ENCODE measurements at regions not wholly inside any gene's neighbourhood (a gene's known extent, or its start where the extent isn't known, plus 50 kb on each side); places are given as distances from the start of the nearest gene placed in this dataset.

- H3K27ac Mint-ChIP-seq, result no peak overlapping the region
- no peaks in the 10 kb centered on the region for H4K20me1 ChIP-seq (ENCODE audit: insufficient read depth, low read length)
- no CpG with 5 or more reads among the region's 1 CpG for WGBS (ENCODE audit: insufficient coverage)
- H3K36me3 ChIP-seq (replicated peaks in 1 of 2; ENCODE audit: control insufficient read depth in 1 of 2, insufficient read depth in 2 of 2, low read length in 2 of 2), result no peaks in the 10 kb centered on the region
- H2AFZ ChIP-seq (ENCODE audit: insufficient read depth, low read depth, low read length, poor library complexity, severe bottlenecking), result no peak overlapping the region
- H3K36me3 Mint-ChIP-seq, result no peaks in the 10 kb centered on the region
- no peaks in the 10 kb centered on the region for H3K4me1 ChIP-seq (ENCODE audit: control insufficient read depth in 1 of 2, insufficient read depth in 2 of 2, low read length in 2 of 2)
- H3K27me3 ChIP-seq (ENCODE audit: control insufficient read depth in 2 of 2, insufficient read depth in 2 of 2, low read length in 2 of 2), result no peaks in the 10 kb centered on the region
- H3K4me3 Mint-ChIP-seq, result no peak overlapping the region
- TF ChIP-seq CTCF (IDR thresholded peaks at IDR 0.05), result no peak
- H3K9ac ChIP-seq (ENCODE audit: insufficient read depth, low read length, poor library complexity, severe bottlenecking), result no peak overlapping the region
- intact Hi-C loops (cut with micrococcal nuclease), result no loop called here
- H3K27ac ChIP-seq (ENCODE audit: low read depth in 1 of 2, low read length in 2 of 2), result no peak overlapping the region
- H3K9me3 ChIP-seq (replicated peaks in 1 of 2; ENCODE audit: control insufficient read depth in 1 of 2, insufficient read depth in 1 of 2, low read length in 2 of 2), result no peaks in the 10 kb centered on the region
- no peak for DNase-seq
- H3K4me2 ChIP-seq (replicated peaks; ENCODE audit: extremely low read depth, low read length, poor library complexity, severe bottlenecking), result no peak overlapping the region
- no peak overlapping the region for H3K4me3 ChIP-seq (replicated peaks in 1 of 3; ENCODE audit: low read depth in 2 of 3, low read length in 3 of 3)
- peaks cover 1 to 8% (median 3%) of the 10 kb centered on the region in 7 donors for H3K9me3 Mint-ChIP-seq
- peaks cover 0 to 2% (median 0%) of the 10 kb centered on the region in 3 donors for H3K27me3 Mint-ChIP-seq (ENCODE audit: low read depth in 3 of 3)
- H3K79me2 ChIP-seq (ENCODE audit: insufficient read depth, low read length), result no peaks in the 10 kb centered on the region
- H3K4me1 Mint-ChIP-seq, result no peaks in the 10 kb centered on the region
Observed at GRCh38 chr1:104699433-104699832, 949.7 kb downstream of the AMY1C start.

- Mint-ChIP-seq H3K27me3 (ENCODE audit: low read depth in 3 of 3) (peaks cover 0 to 2% (median 1%) of the 10 kb centered on the region in 3 donors), H3K4me3 (no peak overlapping the region), H3K4me1 (no peaks in the 10 kb centered on the region), H3K27ac (no peak overlapping the region), H3K9me3 (peaks cover 0 to 5% (median 4%) of the 10 kb centered on the region in 7 donors), H3K36me3 (no peaks in the 10 kb centered on the region)
- no peaks in the 10 kb centered on the region for H3K79me2 ChIP-seq (ENCODE audit: insufficient read depth, low read length)
- no peaks in the 10 kb centered on the region for H3K27me3 ChIP-seq (ENCODE audit: control insufficient read depth in 2 of 2, insufficient read depth in 2 of 2, low read length in 2 of 2)
- no peak overlapping the region for H3K4me2 ChIP-seq (replicated peaks; ENCODE audit: extremely low read depth, low read length, poor library complexity, severe bottlenecking)
- H3K4me1 ChIP-seq (ENCODE audit: control insufficient read depth in 1 of 2, insufficient read depth in 2 of 2, low read length in 2 of 2), result no peaks in the 10 kb centered on the region
- intact Hi-C loops (cut with micrococcal nuclease), result no loop called here
- TF ChIP-seq CTCF (IDR thresholded peaks at IDR 0.05), result no peak
- DNase-seq, result no peak
- WGBS (ENCODE audit: insufficient coverage), result no CpG with 5 or more reads among the region's 2 CpGs
- no peak overlapping the region for H3K4me3 ChIP-seq (replicated peaks in 1 of 3; ENCODE audit: low read depth in 2 of 3, low read length in 3 of 3)
- H3K9me3 ChIP-seq (replicated peaks in 1 of 2; ENCODE audit: control insufficient read depth in 1 of 2, insufficient read depth in 1 of 2, low read length in 2 of 2), result peaks cover 1 to 3% of the 10 kb centered on the region in 2 donors
- no peaks in the 10 kb centered on the region for H3K36me3 ChIP-seq (replicated peaks in 1 of 2; ENCODE audit: control insufficient read depth in 1 of 2, insufficient read depth in 2 of 2, low read length in 2 of 2)
- no peak overlapping the region for H2AFZ ChIP-seq (ENCODE audit: insufficient read depth, low read depth, low read length, poor library complexity, severe bottlenecking)
- H3K9ac ChIP-seq (ENCODE audit: insufficient read depth, low read length, poor library complexity, severe bottlenecking), result no peak overlapping the region
- no peaks in the 10 kb centered on the region for H4K20me1 ChIP-seq (ENCODE audit: insufficient read depth, low read length)
- no peak overlapping the region for H3K27ac ChIP-seq (ENCODE audit: low read depth in 1 of 2, low read length in 2 of 2)
Observed at GRCh38 chr1:104702731-104703130, 953.0 kb downstream of the AMY1C start.
